ENCODE measurements at regions not wholly inside any gene's neighbourhood (a gene's known extent, or its start where the extent isn't known, plus 50 kb on each side); places are given as distances from the start of the nearest gene placed in this dataset.

- no TSS peak for BruUV-seq (replicated peaks)
- Histone ChIP-seq H3K27me3 (replicated peaks; ENCODE audit: control insufficient read depth, insufficient read depth, low read length) (no peaks in the 10 kb centered on the region), H3K4me3 (ENCODE audit: low read depth, low read length) (no peak overlapping the region), H3K4me1 (no peaks in the 10 kb centered on the region), H3K9me3 (no peaks in the 10 kb centered on the region; the same call in 1 of the 2 replicates), H3K36me3 (ENCODE audit: control insufficient read depth, insufficient read depth, low read length) (no peaks in the 10 kb centered on the region)
- ChIA-PET CTCF (no interaction called here), POLR2A (no interaction called here)
- peaks cover 7% of the 10 kb centered on the region for H3K4me1 Mint-ChIP-seq (ENCODE audit: low read depth, unreplicated experiment)
- no peak for DNase-seq
- H3K27me3 Mint-ChIP-seq (ENCODE audit: insufficient read depth, unreplicated experiment), result no peaks in the 10 kb centered on the region
- intact Hi-C loops (cut with micrococcal nuclease; ENCODE audit: unreplicated experiment), result no loop called here
- TF ChIP-seq, protein P1, sequence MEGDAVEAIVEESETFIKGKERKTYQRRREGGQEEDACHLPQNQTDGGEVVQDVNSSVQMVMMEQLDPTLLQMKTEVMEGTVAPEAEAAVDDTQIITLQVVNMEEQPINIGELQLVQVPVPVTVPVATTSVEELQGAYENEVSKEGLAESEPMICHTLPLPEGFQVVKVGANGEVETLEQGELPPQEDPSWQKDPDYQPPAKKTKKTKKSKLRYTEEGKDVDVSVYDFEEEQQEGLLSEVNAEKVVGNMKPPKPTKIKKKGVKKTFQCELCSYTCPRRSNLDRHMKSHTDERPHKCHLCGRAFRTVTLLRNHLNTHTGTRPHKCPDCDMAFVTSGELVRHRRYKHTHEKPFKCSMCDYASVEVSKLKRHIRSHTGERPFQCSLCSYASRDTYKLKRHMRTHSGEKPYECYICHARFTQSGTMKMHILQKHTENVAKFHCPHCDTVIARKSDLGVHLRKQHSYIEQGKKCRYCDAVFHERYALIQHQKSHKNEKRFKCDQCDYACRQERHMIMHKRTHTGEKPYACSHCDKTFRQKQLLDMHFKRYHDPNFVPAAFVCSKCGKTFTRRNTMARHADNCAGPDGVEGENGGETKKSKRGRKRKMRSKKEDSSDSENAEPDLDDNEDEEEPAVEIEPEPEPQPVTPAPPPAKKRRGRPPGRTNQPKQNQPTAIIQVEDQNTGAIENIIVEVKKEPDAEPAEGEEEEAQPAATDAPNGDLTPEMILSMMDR (IDR thresholded peaks at IDR 0.05; ENCODE audit: insufficient read depth in 1 of 2, low read depth in 1 of 2, low read length in 1 of 2, severe bottlenecking in 1 of 2, unreplicated experiment in 1 of 2), result no peak
- H3K27ac Mint-ChIP-seq (ENCODE audit: unreplicated experiment), result no peak overlapping the region
- no peaks in the 10 kb centered on the region for H3K36me3 Mint-ChIP-seq (ENCODE audit: insufficient read depth, unreplicated experiment)
- no peak overlapping the region for H3K4me3 Mint-ChIP-seq (ENCODE audit: unreplicated experiment)
- no peaks in the 10 kb centered on the region for H3K9me3 Mint-ChIP-seq (ENCODE audit: unreplicated experiment)
These were observed 971.2 kb upstream of the SEL1L start for GRCh38 chr14:82504894-82505293.

- ChIA-PET POLR2A (no interaction called here), CTCF (no interaction called here)
- H3K4me3 ChIP-seq (ENCODE audit: low read depth, low read length), result no peak overlapping the region
- Mint-ChIP-seq H3K36me3 (ENCODE audit: insufficient read depth, unreplicated experiment) (no peaks in the 10 kb centered on the region), H3K27ac (ENCODE audit: unreplicated experiment) (no peak overlapping the region), H3K4me1 (ENCODE audit: low read depth, unreplicated experiment) (peaks cover 6% of the 10 kb centered on the region), H3K9me3 (ENCODE audit: unreplicated experiment) (no peaks in the 10 kb centered on the region), H3K27me3 (ENCODE audit: insufficient read depth, unreplicated experiment) (no peaks in the 10 kb centered on the region), H3K4me3 (ENCODE audit: unreplicated experiment) (no peak overlapping the region)
- intact Hi-C loops (cut with micrococcal nuclease; ENCODE audit: unreplicated experiment), result no loop called here
- H3K27me3 ChIP-seq (replicated peaks; ENCODE audit: control insufficient read depth, insufficient read depth, low read length), result no peaks in the 10 kb centered on the region
- BruUV-seq (replicated peaks), result no TSS peak
- H3K9me3 ChIP-seq, result no peaks in the 10 kb centered on the region; the same call in 1 of the 2 replicates
- no peak for DNase-seq
- no peaks in the 10 kb centered on the region for H3K36me3 ChIP-seq (ENCODE audit: control insufficient read depth, insufficient read depth, low read length)
- TF ChIP-seq, protein P1 (IDR thresholded peaks at IDR 0.05; ENCODE audit: insufficient read depth in 1 of 2, low read depth in 1 of 2, low read length in 1 of 2, severe bottlenecking in 1 of 2, unreplicated experiment in 1 of 2), result no peak
- peaks cover 7% of the 10 kb centered on the region for H3K4me1 ChIP-seq
These were observed 976.4 kb upstream of the SEL1L start for GRCh38 chr14:82510007-82510406.

GRCh38 chr14:82511399-82511798, 977.7 kb upstream of the SEL1L start:
- Mint-ChIP-seq H3K4me1 (ENCODE audit: low read depth, unreplicated experiment) (peaks cover 6% of the 10 kb centered on the region), H3K9me3 (ENCODE audit: unreplicated experiment) (no peaks in the 10 kb centered on the region), H3K27ac (ENCODE audit: unreplicated experiment) (no peak overlapping the region), H3K36me3 (ENCODE audit: insufficient read depth, unreplicated experiment) (no peaks in the 10 kb centered on the region), H3K27me3 (ENCODE audit: insufficient read depth, unreplicated experiment) (no peaks in the 10 kb centered on the region), H3K4me3 (ENCODE audit: unreplicated experiment) (no peak overlapping the region)
- CTCF ChIA-PET, result no interaction called here
- Histone ChIP-seq H3K9me3 (no peaks in the 10 kb centered on the region; the same call in 1 of the 2 replicates), H3K36me3 (ENCODE audit: control insufficient read depth, insufficient read depth, low read length) (no peaks in the 10 kb centered on the region), H3K4me3 (ENCODE audit: low read depth, low read length) (no peak overlapping the region), H3K27me3 (replicated peaks; ENCODE audit: control insufficient read depth, insufficient read depth, low read length) (no peaks in the 10 kb centered on the region), H3K4me1 (peaks cover 11% of the 10 kb centered on the region)
- no TSS peak for BruUV-seq (replicated peaks)
- POLR2A ChIA-PET, result no interaction called here
- TF ChIP-seq, protein P1 (IDR thresholded peaks at IDR 0.05; ENCODE audit: insufficient read depth in 1 of 2, low read depth in 1 of 2, low read length in 1 of 2, severe bottlenecking in 1 of 2, unreplicated experiment in 1 of 2), result no peak
- DNase-seq, result no peak
- intact Hi-C loops (cut with micrococcal nuclease; ENCODE audit: unreplicated experiment), result no loop called here

Measured in Caco-2 (cell line).